Mesenchymal stem cell (in vitro differentiated cells and primary cell): ENCODE measurements at regions not wholly inside any gene's neighbourhood (a gene's known extent, or its start where the extent isn't known, plus 50 kb on each side); places are given as distances from the start of the nearest gene placed in this dataset.

Experiments
- DNase-seq: peaks from one replicate; pipeline ENCODE4 v3.0.0-alpha.2; 2013
- H2AFZ ChIP-seq: one replicate; pipeline ENCODE4 v1.6.1; 2013; ENCODE audit warnings: low read depth, mild to moderate bottlenecking, control low read depth, inconsistent platforms, low read length, moderate library complexity
- H2AK5ac ChIP-seq: 2 replicates; pipeline ENCODE4 v1.6.1; 2013; ENCODE audit warnings: low read length, moderate library complexity, mild to moderate bottlenecking, inconsistent platforms; ENCODE audit not compliant: severe bottlenecking
- H2BK120ac ChIP-seq: one replicate; pipeline ENCODE4 v1.6.1; 2013; ENCODE audit warnings: low read depth, mild to moderate bottlenecking, inconsistent platforms, low read length, moderate library complexity
- H2BK12ac ChIP-seq, 2 experiments: one replicate each; pipeline ENCODE4 v1.6.1; 2013; ENCODE audit warnings: inconsistent platforms in 2 of 2, low read length in 2 of 2, mild to moderate bottlenecking in 2 of 2, moderate library complexity in 2 of 2, control low read depth in 1 of 2
- H2BK15ac ChIP-seq: one replicate; pipeline ENCODE4 v1.6.1; 2013; ENCODE audit warnings: mild to moderate bottlenecking, low read depth, inconsistent platforms; ENCODE audit not compliant: poor library complexity, severe bottlenecking
- H2BK5ac ChIP-seq: 2 replicates; pipeline ENCODE4 v1.6.1; 2013; ENCODE audit warnings: low read depth, mild to moderate bottlenecking, low read length, control low read depth, inconsistent platforms; ENCODE audit not compliant: poor library complexity, severe bottlenecking
- H3K14ac ChIP-seq, 2 experiments: one replicate each; pipeline ENCODE4 v1.6.1; 2013; ENCODE audit warnings: inconsistent platforms in 2 of 2, low read length in 2 of 2, control low read depth in 1 of 2, mild to moderate bottlenecking in 1 of 2, moderate library complexity in 1 of 2
- H3K18ac ChIP-seq, 2 experiments: one replicate each; pipeline ENCODE4 v1.6.1; 2013; ENCODE audit warnings: inconsistent platforms in 2 of 2, low read length in 2 of 2, control low read depth in 1 of 2, low read depth in 1 of 2, mild to moderate bottlenecking in 1 of 2
- H3K23ac ChIP-seq, 2 experiments: one replicate each; pipeline ENCODE4 v1.6.1; 2013; ENCODE audit warnings: inconsistent platforms in 2 of 2, low read length in 2 of 2, mild to moderate bottlenecking in 2 of 2, moderate library complexity in 2 of 2, control low read depth in 1 of 2
- H3K27ac ChIP-seq: 2 replicates; pipeline ENCODE4 v1.5.1; 2013; ENCODE audit warnings: mild to moderate bottlenecking, moderate library complexity, low read length, control low read depth, inconsistent platforms; ENCODE audit not compliant: poor library complexity, severe bottlenecking
- H3K27me3 ChIP-seq, 2 experiments: 2 replicates each; pipeline versions ENCODE4 v1.6.1 to v1.7.0; 2013; ENCODE audit warnings: low read length in 2 of 2, mild to moderate bottlenecking in 2 of 2, moderate library complexity in 2 of 2, control low read depth in 1 of 2, inconsistent platforms in 1 of 2; ENCODE audit not compliant: control insufficient read depth in 1 of 2, insufficient read depth in 1 of 2
- H3K36me3 ChIP-seq, 2 experiments: 2 replicates each; pipeline versions ENCODE4 v1.6.1 to v1.7.0; 2013; ENCODE audit warnings: low read length in 2 of 2, control low read depth in 1 of 2, inconsistent platforms in 1 of 2, low read depth in 1 of 2, mild to moderate bottlenecking in 1 of 2; ENCODE audit not compliant: insufficient read depth in 2 of 2, control insufficient read depth in 1 of 2
- H3K4ac ChIP-seq, 2 experiments: one replicate each; pipeline ENCODE4 v1.6.1; 2013; ENCODE audit warnings: inconsistent platforms in 2 of 2, low read length in 2 of 2, mild to moderate bottlenecking in 2 of 2, moderate library complexity in 2 of 2, control low read depth in 1 of 2, low read depth in 1 of 2
- H3K4me1 ChIP-seq: 2 replicates; pipeline ENCODE4 v1.6.1; 2013; ENCODE audit warnings: low read depth, low read length, control low read depth; ENCODE audit not compliant: control insufficient read depth, insufficient read depth
- H3K4me2 ChIP-seq: 2 replicates; pipeline ENCODE4 v1.6.1; 2013; ENCODE audit warnings: low read length, mild to moderate bottlenecking, inconsistent platforms; ENCODE audit not compliant: poor library complexity, severe bottlenecking
- H3K4me3 ChIP-seq, 2 experiments: 2 replicates each; pipeline versions ENCODE4 v1.5.1 to v1.7.0; 2013; ENCODE audit warnings: low read length in 2 of 2, mild to moderate bottlenecking in 2 of 2, control low read depth in 1 of 2, low read depth in 1 of 2; ENCODE audit not compliant: insufficient read depth in 1 of 2
- H3K79me1 ChIP-seq: replicated peaks from 2 replicates; pipeline ENCODE4 v1.6.1; 2013; ENCODE audit warnings: mild to moderate bottlenecking, control low read depth, low read length, inconsistent platforms; ENCODE audit not compliant: poor library complexity, severe bottlenecking
- H3K9ac ChIP-seq: 2 replicates; pipeline ENCODE4 v1.7.0; 2013; ENCODE audit warnings: mild to moderate bottlenecking, low read length, moderate library complexity
- H3K9me3 ChIP-seq: 2 replicates; pipeline ENCODE4 v1.7.0; 2013; ENCODE audit warnings: mild to moderate bottlenecking, low read length; ENCODE audit not compliant: control insufficient read depth
- H4K8ac ChIP-seq: one replicate; pipeline ENCODE4 v1.6.1; 2013; ENCODE audit warnings: inconsistent platforms, mild to moderate bottlenecking, low read length, moderate library complexity
- H4K91ac ChIP-seq: one replicate; pipeline ENCODE4 v1.6.1; 2013; ENCODE audit warnings: mild to moderate bottlenecking, low read length, inconsistent platforms
- WGBS: methylation state at CpG from one replicate; pipeline ENCODE4 v1.1.7; 2013; ENCODE audit warnings: mixed read lengths; 5-methylcytosine and 5-hydroxymethylcytosine counted together

GRCh38 chr20:40109136-40109535, 579.9 kb downstream of the MAFB start:
- Histone ChIP-seq H2BK12ac (no peak overlapping the region), H3K4me2 (no peak overlapping the region), H2BK15ac (no peak overlapping the region), H3K79me1 (no peaks in the 10 kb centered on the region), H2BK120ac (no peak overlapping the region), H3K27me3 (no peaks in the 10 kb centered on the region), H2BK5ac (no peak overlapping the region), H2AK5ac (no peak overlapping the region), H3K4ac (no peak overlapping the region), H3K4me1 (no peaks in the 10 kb centered on the region), H3K18ac (no peak overlapping the region), H3K9me3 (no peaks in the 10 kb centered on the region), H3K27ac (no peak overlapping the region), H3K23ac (no peak overlapping the region), H2AFZ (no peak overlapping the region), H3K9ac (no peak overlapping the region), H4K91ac (no peak overlapping the region), H3K14ac (no peak overlapping the region), H3K4me3 (no peak overlapping the region), H4K8ac (no peak overlapping the region), H3K36me3 (no peaks in the 10 kb centered on the region)
- WGBS = 58% methylated on average over 4 of the region's 5 CpGs
- no peak for DNase-seq

DNA sequence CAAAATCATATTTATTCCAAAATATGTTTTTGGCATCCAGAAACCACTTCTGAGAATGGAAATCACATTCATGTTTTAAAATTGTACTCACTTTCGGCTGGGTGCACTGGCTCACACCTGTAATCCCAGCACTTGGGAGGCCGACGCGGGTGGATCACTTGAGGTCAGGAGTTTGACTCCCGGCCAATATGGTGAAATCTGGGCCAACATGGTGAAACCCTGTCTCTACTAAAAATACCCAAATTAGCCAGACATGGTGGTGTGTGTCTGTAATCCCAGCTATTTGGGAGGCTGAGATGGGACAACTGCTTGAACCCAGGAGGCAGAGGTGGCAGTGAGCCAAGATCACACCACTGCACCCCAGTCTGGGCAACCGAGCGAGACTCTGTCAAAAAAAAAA, 580.7 kb downstream of the MAFB start:
- H2BK12ac ChIP-seq = no peak overlapping the region
- H2AFZ ChIP-seq = no peak overlapping the region
- H2BK5ac ChIP-seq = no peak overlapping the region
- H4K8ac ChIP-seq = no peak overlapping the region
- H3K79me1 ChIP-seq = no peaks in the 10 kb centered on the region
- H3K4me3 ChIP-seq = no peak overlapping the region
- no peak overlapping the region for H4K91ac ChIP-seq
- no peaks in the 10 kb centered on the region for H3K27me3 ChIP-seq
- 96% methylated on average over 4 of the region's 7 CpGs for WGBS
- H3K9me3 ChIP-seq = no peaks in the 10 kb centered on the region
- no peaks in the 10 kb centered on the region for H3K36me3 ChIP-seq
- H3K23ac ChIP-seq = no peak overlapping the region
- no peak overlapping the region for H3K4me2 ChIP-seq
- no peak overlapping the region for H2BK120ac ChIP-seq
- no peak overlapping the region for H2AK5ac ChIP-seq
- no peaks in the 10 kb centered on the region for H3K4me1 ChIP-seq
- H3K14ac ChIP-seq = no peak overlapping the region
- H3K18ac ChIP-seq = no peak overlapping the region
- H3K27ac ChIP-seq = no peak overlapping the region
- no peak overlapping the region for H3K4ac ChIP-seq
- DNase-seq = no peak
- H2BK15ac ChIP-seq = no peak overlapping the region
- no peak overlapping the region for H3K9ac ChIP-seq

- Histone ChIP-seq H2AK5ac (no peak overlapping the region), H4K8ac (no peak overlapping the region), H3K4me3 (no peak overlapping the region), H3K27me3 (no peaks in the 10 kb centered on the region), H2AFZ (no peak overlapping the region), H3K23ac (no peak overlapping the region), H3K36me3 (no peaks in the 10 kb centered on the region), H3K27ac (no peak overlapping the region), H2BK120ac (no peak overlapping the region), H3K4me2 (no peak overlapping the region), H2BK5ac (no peak overlapping the region), H3K14ac (no peak overlapping the region), H3K79me1 (no peaks in the 10 kb centered on the region), H4K91ac (no peak overlapping the region), H3K4me1 (no peaks in the 10 kb centered on the region), H3K4ac (no peak overlapping the region), H3K9me3 (no peaks in the 10 kb centered on the region), H2BK12ac (no peak overlapping the region), H2BK15ac (no peak overlapping the region), H3K9ac (no peak overlapping the region), H3K18ac (no peak overlapping the region)
- no peak for DNase-seq
- 88% methylated on average over 5 of the region's 5 CpGs for WGBS
These were observed 584.1 kb downstream of the MAFB start for GRCh38 chr20:40104959-40105358.

DNA sequence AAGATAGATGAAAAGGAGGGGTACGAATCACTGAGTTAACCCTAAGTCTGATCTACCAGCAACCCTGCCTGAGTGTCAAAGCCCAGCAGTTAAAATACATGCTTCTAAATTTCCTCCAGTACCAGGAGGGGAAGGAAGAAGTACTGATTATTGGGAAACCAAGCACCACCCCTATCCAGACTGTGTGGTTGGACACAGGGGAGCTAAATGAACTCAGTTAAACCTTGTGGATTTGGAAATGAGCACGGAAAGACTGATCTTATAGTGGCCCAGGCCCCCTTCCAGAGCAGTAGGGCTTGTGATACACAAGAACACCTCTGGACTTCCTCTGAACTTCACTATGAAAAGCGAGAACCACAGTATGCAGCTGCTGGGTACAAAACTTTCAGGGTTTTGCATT, 585.6 kb downstream of the MAFB start:
- Histone ChIP-seq H2AFZ (no peak overlapping the region), H2BK15ac (no peak overlapping the region), H3K9me3 (no peaks in the 10 kb centered on the region), H2AK5ac (no peak overlapping the region), H2BK5ac (no peak overlapping the region), H2BK120ac (no peak overlapping the region), H3K14ac (no peak overlapping the region), H3K4ac (no peak overlapping the region), H3K9ac (no peak overlapping the region), H3K18ac (no peak overlapping the region), H4K91ac (no peak overlapping the region), H3K27ac (no peak overlapping the region), H3K27me3 (no peaks in the 10 kb centered on the region), H3K79me1 (no peaks in the 10 kb centered on the region), H2BK12ac (no peak overlapping the region), H3K4me2 (no peak overlapping the region), H3K4me3 (no peak overlapping the region), H3K4me1 (no peaks in the 10 kb centered on the region), H3K36me3 (no peaks in the 10 kb centered on the region), H4K8ac (no peak overlapping the region), H3K23ac (no peak overlapping the region)
- 85% methylated on average over 2 of the region's 3 CpGs for WGBS
- no peak for DNase-seq
